Osteoblast (primary cell): ENCODE measurements at regions not wholly inside any gene's neighbourhood (a gene's known extent, or its start where the extent isn't known, plus 50 kb on each side); places are given as distances from the start of the nearest gene placed in this dataset.

Experiments used
- DNase-seq: peaks from one replicate; pipeline ENCODE4 v3.0.0; 2011; ENCODE audit warnings: low spot score, mixed read lengths; ENCODE audit not compliant: insufficient read length; ENCODE audit errors: missing footprints
- H2AFZ ChIP-seq: 2 replicates; pipeline ENCODE4 v1.6.0; 2011; ENCODE audit warnings: mild to moderate bottlenecking, low read length
- H3K27ac ChIP-seq: 2 replicates; pipeline ENCODE4 v1.5.1; 2011; ENCODE audit warnings: mild to moderate bottlenecking, low read depth, low read length, moderate library complexity
- H3K27me3 ChIP-seq: 2 replicates; pipeline ENCODE4 v1.6.0; 2012; ENCODE audit warnings: mild to moderate bottlenecking, control low read depth, inconsistent platforms, low read length, moderate library complexity; ENCODE audit not compliant: insufficient read depth
- H3K36me3 ChIP-seq: 2 replicates; pipeline ENCODE4 v1.5.1; 2011; ENCODE audit warnings: mild to moderate bottlenecking, low read length, control low read depth, moderate library complexity; ENCODE audit not compliant: insufficient read depth
- H3K4me1 ChIP-seq: 2 replicates; pipeline ENCODE4 v1.5.1; 2011; ENCODE audit warnings: mild to moderate bottlenecking, low read length, control low read depth, moderate library complexity; ENCODE audit not compliant: insufficient read depth
- H3K4me2 ChIP-seq: 2 replicates; pipeline ENCODE4 v1.6.0; 2011; ENCODE audit warnings: mild to moderate bottlenecking, low read length; ENCODE audit not compliant: insufficient read depth
- H3K4me3 ChIP-seq: fragments of 200-600 bp; sonication (generic); 3 replicates; pipeline ENCODE4 v1.5.1; 2012; ENCODE audit warnings: mild to moderate bottlenecking, low read length, inconsistent platforms; ENCODE audit not compliant: insufficient read depth
- H3K79me2 ChIP-seq: 2 replicates; pipeline ENCODE4 v1.6.0; 2012; ENCODE audit warnings: mild to moderate bottlenecking, low read length, control low read depth, inconsistent platforms; ENCODE audit not compliant: insufficient read depth
- H3K9me3 ChIP-seq: 2 replicates; pipeline ENCODE4 v1.5.1; 2011; ENCODE audit warnings: low read depth, low read length, control low read depth
- H4K20me1 ChIP-seq: 2 replicates; pipeline ENCODE4 v1.6.0; 2012; ENCODE audit warnings: mild to moderate bottlenecking, low read length, control low read depth; ENCODE audit not compliant: insufficient read depth
- CTCF ChIP-seq: IDR thresholded peaks from 2 replicates; pipeline ENCODE4 v1.5.1; 2011; ENCODE audit warnings: mild to moderate bottlenecking, low read depth, low read length, moderate library complexity; ENCODE audit errors: extremely low read depth

- H3K27me3 ChIP-seq = no peaks in the 10 kb centered on the region
- DNase-seq = no peak
- TF ChIP-seq CTCF = no peak
- H2AFZ ChIP-seq = no peak overlapping the region
- H3K27ac ChIP-seq = no peak overlapping the region
- H3K4me3 ChIP-seq = no peak overlapping the region
- no peak overlapping the region for H3K4me2 ChIP-seq
- H4K20me1 ChIP-seq = no peaks in the 10 kb centered on the region
- H3K9me3 ChIP-seq = no peaks in the 10 kb centered on the region
- no peaks in the 10 kb centered on the region for H3K79me2 ChIP-seq
- no peaks in the 10 kb centered on the region for H3K4me1 ChIP-seq
- H3K36me3 ChIP-seq = no peaks in the 10 kb centered on the region
Observed at GRCh38 chr15:85889956-85890619, 95.4 kb upstream of the KLHL25 start.

- no peak for TF ChIP-seq CTCF
- no peaks in the 10 kb centered on the region for H3K4me1 ChIP-seq
- H3K79me2 ChIP-seq = no peaks in the 10 kb centered on the region
- no peaks in the 10 kb centered on the region for H3K27me3 ChIP-seq
- no peaks in the 10 kb centered on the region for H4K20me1 ChIP-seq
- DNase-seq = no peak
- no peaks in the 10 kb centered on the region for H3K9me3 ChIP-seq
- no peaks in the 10 kb centered on the region for H3K36me3 ChIP-seq
- no peak overlapping the region for H3K4me3 ChIP-seq
- no peak overlapping the region for H3K4me2 ChIP-seq
- H3K27ac ChIP-seq = no peak overlapping the region
- H2AFZ ChIP-seq = no peak overlapping the region
Observed at GRCh38 chr15:85890620-85890980, 95.9 kb upstream of the KLHL25 start.

GRCh38 chr15:85891470-85891869 is 96.7 kb upstream of the KLHL25 start:
- Histone ChIP-seq H2AFZ (no peak overlapping the region), H3K36me3 (no peaks in the 10 kb centered on the region), H3K4me2 (no peak overlapping the region), H3K79me2 (no peaks in the 10 kb centered on the region), H3K4me1 (no peaks in the 10 kb centered on the region), H3K9me3 (no peaks in the 10 kb centered on the region), H3K27ac (no peak overlapping the region), H3K27me3 (no peaks in the 10 kb centered on the region), H3K4me3 (no peak overlapping the region), H4K20me1 (no peaks in the 10 kb centered on the region)
- DNase-seq = no peak
- no peak for TF ChIP-seq CTCF

- no peaks in the 10 kb centered on the region for H3K4me1 ChIP-seq
- H4K20me1 ChIP-seq = no peaks in the 10 kb centered on the region
- no peak for TF ChIP-seq CTCF
- no peaks in the 10 kb centered on the region for H3K36me3 ChIP-seq
- H3K9me3 ChIP-seq = no peaks in the 10 kb centered on the region
- H3K27ac ChIP-seq = no peak overlapping the region
- H3K27me3 ChIP-seq = no peaks in the 10 kb centered on the region
- DNase-seq = no peak
- H3K4me2 ChIP-seq = no peak overlapping the region
- no peak overlapping the region for H3K4me3 ChIP-seq
- H2AFZ ChIP-seq = no peak overlapping the region
- no peaks in the 10 kb centered on the region for H3K79me2 ChIP-seq
Observed at GRCh38 chr15:85892232-85892631, 97.5 kb upstream of the KLHL25 start.
